ENCODE measurements at regions not wholly inside any gene's neighbourhood (a gene's known extent, or its start where the extent isn't known, plus 50 kb on each side); places are given as distances from the start of the nearest gene placed in this dataset.

DNA sequence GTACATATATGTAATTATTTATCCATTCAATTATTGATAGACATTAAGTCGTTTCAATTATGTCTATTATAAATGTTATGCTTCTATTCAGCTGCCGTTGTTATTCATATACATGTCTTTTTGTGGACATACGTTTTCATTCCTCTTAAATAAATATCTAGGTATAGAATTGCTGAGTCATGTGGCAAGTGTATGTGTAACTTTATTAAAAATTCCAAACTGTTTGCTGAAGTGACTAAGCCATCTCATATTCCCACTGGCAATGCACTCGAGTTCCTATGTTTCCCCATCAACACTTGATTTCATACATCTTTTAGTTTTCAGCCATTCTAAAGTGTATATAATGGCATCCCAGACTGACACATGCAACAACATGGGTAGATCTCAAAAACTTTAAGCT is 739.7 kb upstream of the POU3F2 start:
- H3K9me3 Mint-ChIP-seq, result no peaks in the 10 kb centered on the region
- H3K4me3 Mint-ChIP-seq, result no peak overlapping the region
- no peak overlapping the region for H3K27ac Mint-ChIP-seq
- no peaks in the 10 kb centered on the region for H3K36me3 Mint-ChIP-seq (ENCODE audit: low read depth)
- no peaks in the 10 kb centered on the region for H3K4me1 Mint-ChIP-seq (ENCODE audit: low read depth)
- H3K27me3 Mint-ChIP-seq (ENCODE audit: low read depth), result no peaks in the 10 kb centered on the region

GRCh38 chr6:98107801-98108200 is 726.6 kb upstream of the POU3F2 start:
- Mint-ChIP-seq H3K27me3 (ENCODE audit: low read depth) (no peaks in the 10 kb centered on the region), H3K4me3 (no peak overlapping the region), H3K9me3 (peaks cover 11% of the 10 kb centered on the region), H3K4me1 (ENCODE audit: low read depth) (no peaks in the 10 kb centered on the region), H3K36me3 (ENCODE audit: low read depth) (no peaks in the 10 kb centered on the region), H3K27ac (no peak overlapping the region)

- no peaks in the 10 kb centered on the region for H3K9me3 Mint-ChIP-seq
- no peak overlapping the region for H3K4me3 Mint-ChIP-seq
- no peaks in the 10 kb centered on the region for H3K4me1 Mint-ChIP-seq (ENCODE audit: low read depth)
- no peaks in the 10 kb centered on the region for H3K27me3 Mint-ChIP-seq (ENCODE audit: low read depth)
- H3K27ac Mint-ChIP-seq, result no peak overlapping the region
- H3K36me3 Mint-ChIP-seq (ENCODE audit: low read depth), result no peaks in the 10 kb centered on the region
Observed at GRCh38 chr6:98116455-98116854, 717.9 kb upstream of the POU3F2 start.

DNA sequence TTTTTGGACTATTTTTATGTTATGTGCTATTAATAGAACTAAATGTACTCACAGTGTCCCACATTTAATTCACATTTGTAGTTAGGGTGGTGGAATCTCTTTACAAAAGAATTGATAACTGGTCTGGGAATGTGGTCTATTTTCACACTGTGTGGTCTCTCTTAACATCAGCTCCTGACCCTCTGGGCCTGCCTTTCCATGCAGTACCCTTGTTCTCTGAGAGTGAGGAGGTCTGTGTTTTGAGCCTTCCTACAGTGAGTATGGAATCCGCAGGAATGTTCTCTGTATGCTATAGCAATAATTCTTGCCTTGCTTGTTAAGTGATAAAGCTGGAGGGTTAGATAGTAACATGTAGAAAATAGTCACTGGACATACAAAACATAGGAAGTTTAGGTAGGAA is 717.3 kb upstream of the POU3F2 start:
- Mint-ChIP-seq H3K4me3 (no peak overlapping the region), H3K9me3 (no peaks in the 10 kb centered on the region), H3K4me1 (ENCODE audit: low read depth) (no peaks in the 10 kb centered on the region), H3K27me3 (ENCODE audit: low read depth) (no peaks in the 10 kb centered on the region), H3K36me3 (ENCODE audit: low read depth) (no peaks in the 10 kb centered on the region), H3K27ac (no peak overlapping the region)

GRCh38 chr6:98118397-98119045 is 715.9 kb upstream of the POU3F2 start:
- Mint-ChIP-seq H3K4me3 (no peak overlapping the region), H3K27ac (no peak overlapping the region), H3K27me3 (ENCODE audit: low read depth) (no peaks in the 10 kb centered on the region), H3K36me3 (ENCODE audit: low read depth) (no peaks in the 10 kb centered on the region), H3K9me3 (no peaks in the 10 kb centered on the region), H3K4me1 (ENCODE audit: low read depth) (no peaks in the 10 kb centered on the region)

DNA sequence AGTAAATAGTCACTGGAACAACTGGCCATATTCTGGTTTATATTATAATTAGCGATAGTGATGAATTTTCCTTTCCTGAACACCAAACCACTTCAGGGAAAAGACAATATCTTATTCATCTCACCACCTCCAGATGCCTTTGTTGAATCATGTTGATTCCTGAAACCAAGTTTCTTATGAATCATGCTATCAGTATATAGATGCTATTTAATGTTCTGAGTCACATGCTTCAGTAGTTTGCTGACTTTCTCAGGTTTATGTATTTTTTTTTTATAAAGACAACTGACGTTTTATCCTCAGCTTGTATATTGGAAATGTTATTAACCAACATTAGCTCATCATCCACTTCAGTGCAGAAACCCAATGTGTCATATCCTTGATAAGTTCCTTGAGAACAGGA is 710.2 kb upstream of the POU3F2 start:
- no peaks in the 10 kb centered on the region for H3K36me3 Mint-ChIP-seq (ENCODE audit: low read depth)
- no peak overlapping the region for H3K27ac Mint-ChIP-seq
- no peaks in the 10 kb centered on the region for H3K4me1 Mint-ChIP-seq (ENCODE audit: low read depth)
- H3K27me3 Mint-ChIP-seq (ENCODE audit: low read depth), result no peaks in the 10 kb centered on the region
- no peaks in the 10 kb centered on the region for H3K9me3 Mint-ChIP-seq
- H3K4me3 Mint-ChIP-seq, result no peak overlapping the region

GRCh38 chr6:98131290-98131990 is 702.9 kb upstream of the POU3F2 start:
- Mint-ChIP-seq H3K9me3 (no peaks in the 10 kb centered on the region), H3K4me1 (ENCODE audit: low read depth) (no peaks in the 10 kb centered on the region), H3K36me3 (ENCODE audit: low read depth) (no peaks in the 10 kb centered on the region), H3K27me3 (ENCODE audit: low read depth) (no peaks in the 10 kb centered on the region), H3K4me3 (no peak overlapping the region), H3K27ac (no peak overlapping the region)

DNA sequence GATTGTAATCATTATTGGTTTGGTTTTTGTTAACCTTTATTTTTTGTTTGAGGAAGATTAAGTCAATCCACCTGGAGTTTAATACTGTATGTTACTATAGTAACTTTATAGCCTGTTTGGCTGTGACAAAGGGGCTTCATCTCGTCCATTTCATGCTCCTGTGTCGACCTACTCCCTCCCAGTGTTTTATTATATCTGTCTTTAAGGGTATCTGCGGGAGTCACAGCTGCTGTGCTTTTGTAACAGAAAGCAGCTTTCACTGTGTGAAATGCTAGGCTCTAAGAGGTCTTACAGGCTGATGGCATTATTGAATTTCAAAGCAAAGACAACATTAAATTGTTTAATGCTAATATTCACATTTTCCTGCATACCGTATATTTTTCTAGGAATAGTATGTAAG is 698.0 kb upstream of the POU3F2 start:
- H3K9me3 Mint-ChIP-seq, result no peaks in the 10 kb centered on the region
- H3K4me3 Mint-ChIP-seq, result no peak overlapping the region
- no peaks in the 10 kb centered on the region for H3K27me3 Mint-ChIP-seq (ENCODE audit: low read depth)
- no peaks in the 10 kb centered on the region for H3K4me1 Mint-ChIP-seq (ENCODE audit: low read depth)
- no peak overlapping the region for H3K27ac Mint-ChIP-seq
- no peaks in the 10 kb centered on the region for H3K36me3 Mint-ChIP-seq (ENCODE audit: low read depth)

GRCh38 chr6:98137391-98137790 is 697.0 kb upstream of the POU3F2 start:
- no peak overlapping the region for H3K27ac Mint-ChIP-seq
- H3K36me3 Mint-ChIP-seq (ENCODE audit: low read depth), result no peaks in the 10 kb centered on the region
- no peaks in the 10 kb centered on the region for H3K27me3 Mint-ChIP-seq (ENCODE audit: low read depth)
- peaks cover 9% of the 10 kb centered on the region for H3K9me3 Mint-ChIP-seq
- no peaks in the 10 kb centered on the region for H3K4me1 Mint-ChIP-seq (ENCODE audit: low read depth)
- no peak overlapping the region for H3K4me3 Mint-ChIP-seq

- Mint-ChIP-seq H3K36me3 (ENCODE audit: low read depth) (no peaks in the 10 kb centered on the region), H3K27me3 (ENCODE audit: low read depth) (no peaks in the 10 kb centered on the region), H3K9me3 (peaks cover 16% of the 10 kb centered on the region), H3K27ac (no peak overlapping the region), H3K4me1 (ENCODE audit: low read depth) (no peaks in the 10 kb centered on the region), H3K4me3 (no peak overlapping the region)
Observed at GRCh38 chr6:98142839-98143238, 691.5 kb upstream of the POU3F2 start.

GRCh38 chr6:98146656-98147055 is 687.7 kb upstream of the POU3F2 start:
- Mint-ChIP-seq H3K36me3 (ENCODE audit: low read depth) (no peaks in the 10 kb centered on the region), H3K9me3 (peaks cover 15% of the 10 kb centered on the region)

DNA sequence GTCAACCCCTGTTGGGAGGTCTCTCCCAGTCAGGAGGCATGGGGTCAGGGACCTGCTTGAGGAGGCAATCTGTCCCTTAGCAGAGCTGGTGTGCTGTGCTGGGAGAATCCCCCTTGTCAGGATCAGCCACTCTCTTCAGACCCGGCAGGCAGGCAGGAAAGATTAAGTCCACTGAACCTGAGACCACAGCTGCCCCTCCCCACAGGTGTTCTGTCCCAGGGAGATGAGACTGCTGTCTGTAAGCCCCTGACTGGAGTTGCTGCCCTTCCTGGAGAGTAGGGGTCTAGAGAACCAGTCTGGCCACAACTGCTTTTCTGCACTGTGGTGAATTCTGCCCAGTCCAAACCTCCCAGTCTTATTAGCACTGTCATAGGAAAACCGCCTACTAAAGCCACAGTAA is 677.8 kb upstream of the POU3F2 start:
- H3K27ac Mint-ChIP-seq, result no peak overlapping the region
- no peak overlapping the region for H3K4me3 Mint-ChIP-seq
- H3K4me1 Mint-ChIP-seq (ENCODE audit: low read depth), result no peaks in the 10 kb centered on the region
- no peaks in the 10 kb centered on the region for H3K27me3 Mint-ChIP-seq (ENCODE audit: low read depth)
- H3K36me3 Mint-ChIP-seq (ENCODE audit: low read depth), result no peaks in the 10 kb centered on the region
- H3K9me3 Mint-ChIP-seq, result peaks cover 5% of the 10 kb centered on the region

More at GRCh38 chr6:98146656-98147055, 687.7 kb upstream of the POU3F2 start:
- no peak overlapping the region for H3K4me3 Mint-ChIP-seq
- H3K4me1 Mint-ChIP-seq (ENCODE audit: low read depth), result no peaks in the 10 kb centered on the region
- no peak overlapping the region for H3K27ac Mint-ChIP-seq
- no peaks in the 10 kb centered on the region for H3K27me3 Mint-ChIP-seq (ENCODE audit: low read depth)

DNA sequence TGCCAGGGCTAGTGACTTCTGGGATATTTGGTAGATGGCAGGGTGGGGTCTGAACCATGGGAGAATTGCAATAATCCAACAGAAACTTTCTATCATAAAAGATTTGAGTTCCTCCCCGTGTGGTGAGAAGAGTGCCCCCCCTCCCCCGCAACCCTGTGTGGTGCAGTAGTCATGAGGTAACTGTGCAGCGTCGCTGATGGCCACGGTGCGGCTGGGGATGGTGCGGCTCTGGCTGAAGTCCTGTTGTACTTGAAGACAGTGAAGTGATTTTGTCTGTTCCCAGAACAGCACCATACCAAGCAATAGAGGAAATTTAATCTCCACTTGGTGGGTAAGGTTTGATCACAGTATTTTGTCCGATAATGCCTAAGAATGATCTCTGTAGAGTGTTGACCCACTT is 654.8 kb upstream of the POU3F2 start:
- no peak overlapping the region for H3K27ac Mint-ChIP-seq
- no peaks in the 10 kb centered on the region for H3K36me3 Mint-ChIP-seq (ENCODE audit: low read depth)
- H3K27me3 Mint-ChIP-seq (ENCODE audit: low read depth), result no peaks in the 10 kb centered on the region
- H3K4me1 Mint-ChIP-seq (ENCODE audit: low read depth), result no peaks in the 10 kb centered on the region
- H3K9me3 Mint-ChIP-seq, result peaks cover 3% of the 10 kb centered on the region
- no peak overlapping the region for H3K4me3 Mint-ChIP-seq

DNA sequence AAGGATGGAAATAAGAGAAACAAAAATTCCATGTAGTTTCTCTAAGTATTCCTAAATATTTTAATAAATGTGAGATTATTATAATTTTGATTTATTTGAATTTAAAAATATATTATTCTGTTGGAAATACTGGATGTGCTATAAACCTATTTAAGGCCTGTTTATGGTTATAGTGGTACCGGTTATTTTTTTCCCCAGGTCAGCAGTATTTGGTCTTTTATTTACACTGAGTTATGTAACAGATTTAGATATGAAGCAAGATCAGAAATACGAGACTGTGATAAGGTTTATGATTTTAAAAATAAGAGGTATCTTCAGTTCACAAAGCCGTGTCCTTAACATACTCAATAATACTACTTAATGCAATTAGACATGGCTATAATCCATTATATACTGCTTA is 634.3 kb upstream of the POU3F2 start:
- Mint-ChIP-seq H3K27me3 (ENCODE audit: low read depth) (no peaks in the 10 kb centered on the region), H3K9me3 (no peaks in the 10 kb centered on the region), H3K4me3 (no peak overlapping the region), H3K27ac (no peak overlapping the region), H3K4me1 (ENCODE audit: low read depth) (no peaks in the 10 kb centered on the region), H3K36me3 (ENCODE audit: low read depth) (no peaks in the 10 kb centered on the region)

DNA sequence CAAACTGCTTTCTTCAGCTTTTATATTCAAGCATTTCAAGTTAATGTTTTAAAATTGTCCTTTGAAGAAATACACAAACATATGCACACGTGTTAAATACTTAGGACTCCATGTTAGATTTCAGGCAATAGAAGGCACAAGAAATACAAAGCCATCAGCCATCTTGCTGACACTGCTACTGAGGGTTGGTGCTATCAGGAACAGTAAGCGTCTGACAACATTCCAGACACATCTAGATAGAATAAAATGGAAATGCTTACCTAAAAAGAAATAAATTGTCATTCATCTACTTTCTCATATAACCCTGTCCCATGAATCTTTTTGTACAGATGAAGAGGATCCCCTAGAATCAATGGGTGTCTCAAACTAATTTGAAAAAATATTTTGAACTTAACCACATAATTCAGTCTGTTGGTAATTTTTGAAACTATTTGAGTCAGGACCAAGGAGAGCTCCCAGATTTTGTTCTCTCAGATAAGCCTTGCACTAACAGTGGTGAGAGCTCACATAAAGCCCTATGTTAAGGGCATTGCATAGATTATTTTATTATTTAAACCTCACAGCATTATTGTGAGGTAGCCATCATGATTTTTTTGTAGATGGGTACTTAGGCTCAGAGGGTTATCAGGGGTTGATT is 631.1 kb upstream of the POU3F2 start:
- H3K36me3 Mint-ChIP-seq (ENCODE audit: low read depth), result no peaks in the 10 kb centered on the region
- H3K9me3 Mint-ChIP-seq, result no peaks in the 10 kb centered on the region
- H3K4me1 Mint-ChIP-seq (ENCODE audit: low read depth), result no peaks in the 10 kb centered on the region
- H3K27ac Mint-ChIP-seq, result no peak overlapping the region
- no peaks in the 10 kb centered on the region for H3K27me3 Mint-ChIP-seq (ENCODE audit: low read depth)
- no peak overlapping the region for H3K4me3 Mint-ChIP-seq

Measured in T-helper 1 cell treated with Interleukin-12 subunit alpha and Interleukin-12 subunit beta and Interleukin-4 antibody, amounts not matched to agents 30 μg/mL and 1 μg/mL, for 36 hours (primary cell).